H9 (cell line): ENCODE measurements at regions not wholly inside any gene's neighbourhood (a gene's known extent, or its start where the extent isn't known, plus 50 kb on each side); places are given as distances from the start of the nearest gene placed in this dataset.

ENCODE experiments used
- DNase-seq: peaks from one replicate; pipeline ENCODE4 v3.0.0-alpha.2; 2017
- H2AFZ ChIP-seq: one replicate; pipeline ENCODE4 v1.6.1; 2013; ENCODE audit warnings: mild to moderate bottlenecking, low read length, control low read depth, moderate library complexity
- H2AK5ac ChIP-seq: 2 replicates; pipeline ENCODE4 v1.6.1; 2013; ENCODE audit warnings: low read length, control low read depth, mixed read lengths; ENCODE audit not compliant: insufficient read length
- H2BK120ac ChIP-seq: one replicate; pipeline ENCODE4 v1.6.1; 2013; ENCODE audit warnings: low read depth, mild to moderate bottlenecking, low read length, control low read depth, inconsistent platforms; ENCODE audit not compliant: poor library complexity, severe bottlenecking
- H2BK12ac ChIP-seq: 2 replicates; pipeline ENCODE4 v1.6.1; 2013; ENCODE audit warnings: low read length, control low read depth, mixed read lengths, low read depth; ENCODE audit not compliant: insufficient read length
- H2BK15ac ChIP-seq: 2 replicates; pipeline ENCODE4 v1.6.1; 2013; ENCODE audit warnings: low read depth, low read length, control low read depth
- H2BK20ac ChIP-seq: one replicate; pipeline ENCODE4 v1.6.1; 2013; ENCODE audit warnings: low read depth, mild to moderate bottlenecking, low read length, control low read depth, inconsistent platforms; ENCODE audit not compliant: poor library complexity, severe bottlenecking
- H2BK5ac ChIP-seq: 2 replicates; pipeline ENCODE4 v1.6.1; 2013; ENCODE audit warnings: low read length, control low read depth, mixed read lengths; ENCODE audit not compliant: insufficient read length
- H3K14ac ChIP-seq: 2 replicates; pipeline ENCODE4 v1.6.1; 2013; ENCODE audit warnings: low read length, control low read depth; ENCODE audit not compliant: insufficient read depth
- H3K18ac ChIP-seq: 2 replicates; pipeline ENCODE4 v1.6.1; 2013; ENCODE audit warnings: low read depth, mild to moderate bottlenecking, mixed read lengths, low read length, control low read depth; ENCODE audit not compliant: insufficient read length
- H3K23ac ChIP-seq: 2 replicates; pipeline ENCODE4 v1.6.1; 2013; ENCODE audit warnings: low read length, control low read depth, mixed read lengths, low read depth; ENCODE audit not compliant: insufficient read length
- H3K23me2 ChIP-seq: 2 replicates; pipeline ENCODE4 v1.6.1; 2013; ENCODE audit warnings: low read depth, mild to moderate bottlenecking, mixed read lengths, low read length, control low read depth; ENCODE audit not compliant: insufficient read length, poor library complexity, severe bottlenecking
- H3K27ac ChIP-seq: 2 replicates; pipeline ENCODE4 v1.5.1; 2013; ENCODE audit warnings: low read length, control low read depth, mixed read lengths, low read depth; ENCODE audit not compliant: insufficient read length
- H3K27me3 ChIP-seq: 2 replicates; pipeline ENCODE4 v1.6.1; 2013; ENCODE audit warnings: low read length, control low read depth, inconsistent platforms; ENCODE audit not compliant: insufficient read depth
- H3K4ac ChIP-seq: 2 replicates; pipeline ENCODE4 v1.6.1; 2013; ENCODE audit warnings: low read depth, mild to moderate bottlenecking, control low read depth, inconsistent platforms, low read length, moderate library complexity
- H3K4me1 ChIP-seq: 2 replicates; pipeline ENCODE4 v1.6.1; 2013; ENCODE audit warnings: low read length, control low read depth, inconsistent platforms; ENCODE audit not compliant: insufficient read depth
- H3K4me2 ChIP-seq: 2 replicates; pipeline ENCODE4 v1.6.1; 2013; ENCODE audit warnings: low read length, control low read depth, mixed read lengths; ENCODE audit not compliant: insufficient read length, insufficient read depth
- H3K56ac ChIP-seq: 2 replicates; pipeline ENCODE4 v1.6.1; 2013; ENCODE audit warnings: low read depth, mild to moderate bottlenecking, mixed read lengths, low read length, control low read depth; ENCODE audit not compliant: insufficient read length
- H3K79me1 ChIP-seq: 2 replicates; pipeline ENCODE4 v1.6.1; 2013; ENCODE audit warnings: low read depth, mild to moderate bottlenecking, moderate library complexity, low read length, control low read depth, inconsistent platforms; ENCODE audit not compliant: insufficient read depth, poor library complexity, severe bottlenecking
- H3K79me2 ChIP-seq: 2 replicates; pipeline ENCODE4 v1.6.1; 2013; ENCODE audit warnings: low read length, control low read depth, inconsistent platforms; ENCODE audit not compliant: insufficient read depth
- H3K9ac ChIP-seq: 2 replicates; pipeline ENCODE4 v1.6.1; 2013; ENCODE audit warnings: low read length, control low read depth, mixed read lengths; ENCODE audit not compliant: insufficient read length; ENCODE audit errors: extremely low read depth
- H3K9me3 ChIP-seq: one replicate; pipeline ENCODE4 v1.6.1; 2013; ENCODE audit warnings: low read depth, low read length, inconsistent platforms; ENCODE audit not compliant: control insufficient read depth
- H3T11ph ChIP-seq: one replicate; pipeline ENCODE4 v1.6.1; 2013; ENCODE audit warnings: mild to moderate bottlenecking, low read length, control low read depth, inconsistent platforms
- H4K20me1 ChIP-seq: one replicate; pipeline ENCODE4 v1.6.1; 2013; ENCODE audit not compliant: control insufficient read depth, insufficient read length, insufficient read depth
- H4K5ac ChIP-seq: 2 replicates; pipeline ENCODE4 v1.6.1; 2013; ENCODE audit warnings: low read depth, mild to moderate bottlenecking, mixed read lengths, low read length, control low read depth; ENCODE audit not compliant: insufficient read length
- H4K8ac ChIP-seq: replicated peaks from 2 replicates; pipeline ENCODE4 v1.6.1; 2013; ENCODE audit warnings: low read length, control low read depth, mixed read lengths, low read depth; ENCODE audit not compliant: insufficient read length
- H4K91ac ChIP-seq: 2 replicates; pipeline ENCODE4 v1.6.1; 2013; ENCODE audit warnings: low read depth, mild to moderate bottlenecking, moderate library complexity, mixed read lengths, low read length, control low read depth; ENCODE audit not compliant: insufficient read length
- H3K27ac Mint-ChIP-seq, 3 experiments: 2 replicates in 2 of 3; 3 replicates in 1 of 3; pipeline ENCODE4 v1.8.0; 2020 to 2021; ENCODE audit warnings: mixed read lengths in 3 of 3, mild to moderate bottlenecking in 1 of 3, moderate library complexity in 1 of 3
- H3K27me3 Mint-ChIP-seq: 2 replicates; pipeline ENCODE4 v1.8.0; 2021; ENCODE audit warnings: low read depth, mild to moderate bottlenecking, moderate library complexity, mixed read lengths
- H3K36me3 Mint-ChIP-seq, 3 experiments: 2 replicates in 2 of 3; 3 replicates in 1 of 3; pipeline ENCODE4 v1.8.0; 2020 to 2021; ENCODE audit warnings: low read depth in 3 of 3, mixed read lengths in 3 of 3; ENCODE audit not compliant: insufficient read depth in 1 of 3
- H3K4me1 Mint-ChIP-seq, 2 experiments: 2 replicates each; pipeline ENCODE4 v1.8.0; 2020; ENCODE audit warnings: mixed read lengths in 2 of 2
- H3K4me3 Mint-ChIP-seq, 2 experiments: 2 replicates in 1 of 2; 3 replicates in 1 of 2; pipeline ENCODE4 v1.8.0; 2020 to 2021; ENCODE audit warnings: mild to moderate bottlenecking in 2 of 2, mixed read lengths in 2 of 2, moderate library complexity in 1 of 2
- H3K9me3 Mint-ChIP-seq, 2 experiments: 2 replicates in 1 of 2; 3 replicates in 1 of 2; pipeline ENCODE4 v1.8.0; 2020; ENCODE audit warnings: mild to moderate bottlenecking in 2 of 2, mixed read lengths in 2 of 2, moderate library complexity in 1 of 2
- WGBS: extraction: QIAGEN DNeasy Blood & Tissue Kit; methylation state at CpG from one replicate; pipeline ENCODE4 v1.1.7; 2013; ENCODE audit warnings: missing lambda C conversion rate, low lambda C conversion rate, mixed read lengths; ENCODE audit not compliant: insufficient read length; ENCODE audit errors: extremely low coverage; 5-methylcytosine and 5-hydroxymethylcytosine counted together
- TF ChIP-seq, protein P1 (sequence below): fragments of 200-600 bp; sonication (generic); conservative IDR thresholded peaks from 3 replicates; pipeline ENCODE4 v1.8.0; 2021; ENCODE audit warnings: antibody characterized with exemption, mild to moderate bottlenecking

DNA sequence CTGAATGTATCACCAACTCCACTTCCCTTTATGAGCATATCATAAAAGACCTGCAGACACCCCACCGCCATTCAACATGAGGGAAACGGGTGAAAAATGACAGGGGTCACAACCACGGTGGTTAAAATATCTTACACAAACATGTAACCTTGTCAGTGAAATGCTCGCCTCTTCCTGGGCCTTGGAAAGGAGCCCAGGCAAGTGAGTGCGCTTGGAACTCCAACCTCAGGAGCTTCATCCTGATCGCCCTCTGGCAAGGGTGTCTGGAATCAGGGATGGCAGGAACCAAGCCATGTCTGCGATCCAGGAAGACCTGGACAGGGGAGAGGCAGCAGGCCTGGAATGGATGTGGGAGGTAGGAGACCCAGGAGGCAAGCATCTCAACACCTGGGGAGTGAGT, 282.7 kb downstream of the GAS1 start:
- Histone ChIP-seq H2BK12ac (no peak overlapping the region), H3K18ac (no peak overlapping the region), H2AFZ (no peak overlapping the region), H3K14ac (no peak overlapping the region), H2BK5ac (no peak overlapping the region), H3K56ac (no peak overlapping the region), H3T11ph (no peak overlapping the region), H3K79me2 (no peaks in the 10 kb centered on the region), H4K8ac (no peak overlapping the region), H2AK5ac (no peak overlapping the region), H3K27ac (no peak overlapping the region), H3K4me2 (no peak overlapping the region), H2BK120ac (no peak overlapping the region), H3K23ac (no peak overlapping the region), H3K4ac (no peak overlapping the region), H3K79me1 (no peaks in the 10 kb centered on the region), H3K9ac (no peak overlapping the region), H3K23me2 (no peaks in the 10 kb centered on the region), H3K9me3 (no peaks in the 10 kb centered on the region), H4K5ac (no peak overlapping the region), H3K4me1 (no peaks in the 10 kb centered on the region), H4K20me1 (no peaks in the 10 kb centered on the region), H4K91ac (no peak overlapping the region), H2BK15ac (no peak overlapping the region), H2BK20ac (no peak overlapping the region), H3K27me3 (no peaks in the 10 kb centered on the region; the same call in 1 of the 2 replicates)
- TF ChIP-seq, protein P1, sequence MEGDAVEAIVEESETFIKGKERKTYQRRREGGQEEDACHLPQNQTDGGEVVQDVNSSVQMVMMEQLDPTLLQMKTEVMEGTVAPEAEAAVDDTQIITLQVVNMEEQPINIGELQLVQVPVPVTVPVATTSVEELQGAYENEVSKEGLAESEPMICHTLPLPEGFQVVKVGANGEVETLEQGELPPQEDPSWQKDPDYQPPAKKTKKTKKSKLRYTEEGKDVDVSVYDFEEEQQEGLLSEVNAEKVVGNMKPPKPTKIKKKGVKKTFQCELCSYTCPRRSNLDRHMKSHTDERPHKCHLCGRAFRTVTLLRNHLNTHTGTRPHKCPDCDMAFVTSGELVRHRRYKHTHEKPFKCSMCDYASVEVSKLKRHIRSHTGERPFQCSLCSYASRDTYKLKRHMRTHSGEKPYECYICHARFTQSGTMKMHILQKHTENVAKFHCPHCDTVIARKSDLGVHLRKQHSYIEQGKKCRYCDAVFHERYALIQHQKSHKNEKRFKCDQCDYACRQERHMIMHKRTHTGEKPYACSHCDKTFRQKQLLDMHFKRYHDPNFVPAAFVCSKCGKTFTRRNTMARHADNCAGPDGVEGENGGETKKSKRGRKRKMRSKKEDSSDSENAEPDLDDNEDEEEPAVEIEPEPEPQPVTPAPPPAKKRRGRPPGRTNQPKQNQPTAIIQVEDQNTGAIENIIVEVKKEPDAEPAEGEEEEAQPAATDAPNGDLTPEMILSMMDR: no peak
- DNase-seq: no peak
- H3K36me3 Mint-ChIP-seq: no peaks in the 10 kb centered on the region
- H3K4me3 Mint-ChIP-seq: no peak overlapping the region
- no peaks in the 10 kb centered on the region for H3K9me3 Mint-ChIP-seq
- no peaks in the 10 kb centered on the region for H3K4me1 Mint-ChIP-seq
- WGBS: no CpG with 5 or more reads among the region's 7 CpGs
- H3K27me3 Mint-ChIP-seq: peaks cover 5% of the 10 kb centered on the region
- no peak overlapping the region for H3K27ac Mint-ChIP-seq
